GM21576 (cell line): ENCODE measurements at regions not wholly inside any gene's neighbourhood (a gene's known extent, or its start where the extent isn't known, plus 50 kb on each side); places are given as distances from the start of the nearest gene placed in this dataset.
A peak's percentile ranks its signal among the peaks of the same experiment; 100 is the strongest.

Experiments
- ATAC-seq: cut with Tn5 transposase; IDR thresholded peaks from one replicate; pipeline ENCODE4 v1.9.1; 2021; ENCODE audit warnings: mild to moderate bottlenecking, moderate library complexity; ENCODE audit not compliant: unreplicated experiment

- no peak for ATAC-seq
These were observed 103.4 kb downstream of the DDIT4L start for GRCh38 chr4:100086766-100087431.

GRCh38 chr4:100084892-100085291 is 105.4 kb downstream of the DDIT4L start:
- ATAC-seq: no peak

GRCh38 chr4:100083289-100083688 is 107.0 kb downstream of the DDIT4L start:
- ATAC-seq: no peak

GRCh38 chr4:100082852-100083251 is 107.4 kb downstream of the DDIT4L start:
- ATAC-seq: no peak

GRCh38 chr4:100081491-100081890 is 108.8 kb downstream of the DDIT4L start:
- no peak for ATAC-seq

GRCh38 chr4:100079264-100079663 is 111.0 kb downstream of the DDIT4L start:
- no peak for ATAC-seq

GRCh38 chr4:100076753-100077152 is 113.5 kb downstream of the DDIT4L start:
- ATAC-seq: no peak

- no peak for ATAC-seq
These were observed 114.6 kb downstream of the DDIT4L start for GRCh38 chr4:100075486-100076270.

- ATAC-seq: no peak
These were observed 115.2 kb downstream of the DDIT4L start for GRCh38 chr4:100075056-100075455.

- no peak for ATAC-seq
These were observed 118.8 kb downstream of the DDIT4L start for GRCh38 chr4:100071506-100071905.

GRCh38 chr4:100070868-100071267 is 119.4 kb downstream of the DDIT4L start:
- ATAC-seq: no peak

- ATAC-seq: no peak
These were observed 119.1 kb upstream of the H2AZ1 start for GRCh38 chr4:100069207-100069606.

- ATAC-seq: no peak
These were observed 117.2 kb upstream of the H2AZ1 start for GRCh38 chr4:100067255-100067654.

- ATAC-seq: no peak
These were observed 113.3 kb upstream of the H2AZ1 start for GRCh38 chr4:100063355-100063754.

- ATAC-seq: no peak
These were observed 112.8 kb upstream of the H2AZ1 start for GRCh38 chr4:100062921-100063320.

- ATAC-seq: no peak
These were observed 111.8 kb upstream of the H2AZ1 start for GRCh38 chr4:100061835-100062234.

- ATAC-seq: peak; percentile 70
These were observed 110.8 kb upstream of the H2AZ1 start for GRCh38 chr4:100060765-100061416.

GRCh38 chr4:100059467-100059866 is 109.4 kb upstream of the H2AZ1 start:
- ATAC-seq: no peak

- no peak for ATAC-seq
These were observed 106.6 kb upstream of the H2AZ1 start for GRCh38 chr4:100056701-100057100.

GRCh38 chr4:100054071-100054470 is 104.0 kb upstream of the H2AZ1 start:
- ATAC-seq: no peak

GRCh38 chr4:100049872-100050271 is 99.8 kb upstream of the H2AZ1 start:
- no peak for ATAC-seq

- no peak for ATAC-seq
These were observed 92.6 kb upstream of the H2AZ1 start for GRCh38 chr4:100042711-100043110.
